ENCODE measurements at regions not wholly inside any gene's neighbourhood (a gene's known extent, or its start where the extent isn't known, plus 50 kb on each side); places are given as distances from the start of the nearest gene placed in this dataset.

DNA sequence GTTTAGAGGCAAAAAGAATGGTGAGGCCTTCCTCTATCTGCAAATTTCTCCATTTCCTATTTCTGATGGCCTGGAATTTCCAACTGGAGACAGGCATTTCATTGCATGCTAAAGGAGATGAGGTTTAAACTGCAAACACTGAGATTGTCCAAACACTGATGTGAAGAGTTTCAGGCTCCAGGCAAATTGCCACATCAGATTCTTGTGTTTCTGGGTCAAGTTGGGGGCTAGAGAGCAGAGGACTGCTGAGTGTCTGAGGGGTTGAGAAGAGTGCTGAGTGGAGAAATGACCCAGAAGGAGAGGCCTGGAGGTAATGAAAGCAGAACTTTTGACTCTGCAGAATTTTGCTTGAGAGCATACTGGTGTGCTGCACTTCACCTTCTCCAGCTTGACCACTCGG lies 216.7 kb upstream of the MPHOSPH6 start (continued):
- TF ChIP-seq, protein P1, sequence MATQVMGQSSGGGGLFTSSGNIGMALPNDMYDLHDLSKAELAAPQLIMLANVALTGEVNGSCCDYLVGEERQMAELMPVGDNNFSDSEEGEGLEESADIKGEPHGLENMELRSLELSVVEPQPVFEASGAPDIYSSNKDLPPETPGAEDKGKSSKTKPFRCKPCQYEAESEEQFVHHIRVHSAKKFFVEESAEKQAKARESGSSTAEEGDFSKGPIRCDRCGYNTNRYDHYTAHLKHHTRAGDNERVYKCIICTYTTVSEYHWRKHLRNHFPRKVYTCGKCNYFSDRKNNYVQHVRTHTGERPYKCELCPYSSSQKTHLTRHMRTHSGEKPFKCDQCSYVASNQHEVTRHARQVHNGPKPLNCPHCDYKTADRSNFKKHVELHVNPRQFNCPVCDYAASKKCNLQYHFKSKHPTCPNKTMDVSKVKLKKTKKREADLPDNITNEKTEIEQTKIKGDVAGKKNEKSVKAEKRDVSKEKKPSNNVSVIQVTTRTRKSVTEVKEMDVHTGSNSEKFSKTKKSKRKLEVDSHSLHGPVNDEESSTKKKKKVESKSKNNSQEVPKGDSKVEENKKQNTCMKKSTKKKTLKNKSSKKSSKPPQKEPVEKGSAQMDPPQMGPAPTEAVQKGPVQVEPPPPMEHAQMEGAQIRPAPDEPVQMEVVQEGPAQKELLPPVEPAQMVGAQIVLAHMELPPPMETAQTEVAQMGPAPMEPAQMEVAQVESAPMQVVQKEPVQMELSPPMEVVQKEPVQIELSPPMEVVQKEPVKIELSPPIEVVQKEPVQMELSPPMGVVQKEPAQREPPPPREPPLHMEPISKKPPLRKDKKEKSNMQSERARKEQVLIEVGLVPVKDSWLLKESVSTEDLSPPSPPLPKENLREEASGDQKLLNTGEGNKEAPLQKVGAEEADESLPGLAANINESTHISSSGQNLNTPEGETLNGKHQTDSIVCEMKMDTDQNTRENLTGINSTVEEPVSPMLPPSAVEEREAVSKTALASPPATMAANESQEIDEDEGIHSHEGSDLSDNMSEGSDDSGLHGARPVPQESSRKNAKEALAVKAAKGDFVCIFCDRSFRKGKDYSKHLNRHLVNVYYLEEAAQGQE (IDR thresholded peaks at IDR 0.05; ENCODE audit: borderline replicate concordance), result no peak
- TF ChIP-seq, protein P1 (CRISPR knock-in tag; IDR thresholded peaks at IDR 0.05; ENCODE audit: low read depth), result no peak
- no peak for TF ChIP-seq SETDB1 (IDR thresholded peaks at IDR 0.05; ENCODE audit: low read length)

GRCh38 chr16:82384949-82385348 lies 214.9 kb upstream of the MPHOSPH6 start:
- no peaks in the 10 kb centered on the region for H3K9me1 ChIP-seq (ENCODE audit: control insufficient read depth, insufficient read depth, low read length)
- H4K20me1 ChIP-seq (replicated peaks; ENCODE audit: control insufficient read depth, insufficient read depth, low read length), result no peaks in the 10 kb centered on the region
- intact Hi-C loops (cut with micrococcal nuclease) (no loop called here), in situ Hi-C loops (cut with MboI) (no loop called here)
- H2AFZ ChIP-seq (ENCODE audit: low read depth, low read length), result no peak overlapping the region
- no peak overlapping the region for H3K9ac ChIP-seq (ENCODE audit: insufficient read depth in 1 of 2, low read depth in 2 of 2, low read length in 2 of 2)
- no peaks in the 10 kb centered on the region for H3K4me1 ChIP-seq (replicated peaks in 1 of 2; ENCODE audit: control insufficient read depth in 2 of 2, insufficient read depth in 2 of 2, low read length in 2 of 2)
- no peaks in the 10 kb centered on the region for H3K79me2 ChIP-seq (ENCODE audit: control insufficient read depth, insufficient read depth, low read length)
- no peak overlapping the region for H3K4me3 ChIP-seq
- no peaks in the 10 kb centered on the region for H3K36me3 ChIP-seq (ENCODE audit: control insufficient read depth, insufficient read depth, low read length)
- no peak overlapping the region for H3K4me2 ChIP-seq (ENCODE audit: insufficient read depth, low read length)
- CTCF ChIA-PET (ENCODE audit: low intra/inter-chr PET ratio), result no interaction called here
- DNase-seq (ENCODE audit: extremely low read depth in 1 of 4, low spot score in 3 of 4) (no peak), ATAC-seq (no peak), FAIRE-seq (no peak)
- no peak overlapping the region for H3K27ac ChIP-seq (ENCODE audit: extremely low read depth, low read depth, low read length)
- BruUV-seq (replicated peaks), result no TSS peak
- WGBS (ENCODE audit: insufficient coverage, low coverage, missing lambda C conversion rate), result 1% methylated on average over 4 of the region's 4 CpGs
- H3K27me3 ChIP-seq (ENCODE audit: control insufficient read depth in 2 of 2, insufficient read depth in 2 of 2, low read length in 2 of 2), result no peaks in the 10 kb centered on the region
- no peaks in the 10 kb centered on the region for H3K9me3 ChIP-seq (replicated peaks; ENCODE audit: control insufficient read depth, insufficient read depth, low read depth, low read length)
- POLR2A ChIA-PET, result no interaction called here
- no peak for TF ChIP-seq SRSF7 (optimal IDR thresholded peaks at IDR 0.05; ENCODE audit: low read depth, low read length)
- TF ChIP-seq HDAC1 (IDR thresholded peaks at IDR 0.05), result no peak
- no peak for TF ChIP-seq TEAD4 (IDR thresholded peaks at IDR 0.05; ENCODE audit: low read length)
- no peak for TF ChIP-seq TEAD4 (CRISPR knock-in tag; IDR thresholded peaks at IDR 0.05; ENCODE audit: borderline replicate concordance)
- no peak for TF ChIP-seq TEAD1 (CRISPR knock-in tag; IDR thresholded peaks at IDR 0.05)
- TF ChIP-seq ZNF121 (CRISPR knock-in tag; conservative IDR thresholded peaks at IDR 0.05), result no peak
- TF ChIP-seq ZNF143 (CRISPR knock-in tag; IDR thresholded peaks at IDR 0.05), result no peak
- no peak for TF ChIP-seq RFX7 (CRISPR knock-in tag; IDR thresholded peaks at IDR 0.05)
- no peak for TF ChIP-seq CXXC5 (CRISPR knock-in tag; IDR thresholded peaks at IDR 0.05)

Data from K562 (cell line).